ENCODE measurements at regions not wholly inside any gene's neighbourhood (a gene's known extent, or its start where the extent isn't known, plus 50 kb on each side); places are given as distances from the start of the nearest gene placed in this dataset.

DNA sequence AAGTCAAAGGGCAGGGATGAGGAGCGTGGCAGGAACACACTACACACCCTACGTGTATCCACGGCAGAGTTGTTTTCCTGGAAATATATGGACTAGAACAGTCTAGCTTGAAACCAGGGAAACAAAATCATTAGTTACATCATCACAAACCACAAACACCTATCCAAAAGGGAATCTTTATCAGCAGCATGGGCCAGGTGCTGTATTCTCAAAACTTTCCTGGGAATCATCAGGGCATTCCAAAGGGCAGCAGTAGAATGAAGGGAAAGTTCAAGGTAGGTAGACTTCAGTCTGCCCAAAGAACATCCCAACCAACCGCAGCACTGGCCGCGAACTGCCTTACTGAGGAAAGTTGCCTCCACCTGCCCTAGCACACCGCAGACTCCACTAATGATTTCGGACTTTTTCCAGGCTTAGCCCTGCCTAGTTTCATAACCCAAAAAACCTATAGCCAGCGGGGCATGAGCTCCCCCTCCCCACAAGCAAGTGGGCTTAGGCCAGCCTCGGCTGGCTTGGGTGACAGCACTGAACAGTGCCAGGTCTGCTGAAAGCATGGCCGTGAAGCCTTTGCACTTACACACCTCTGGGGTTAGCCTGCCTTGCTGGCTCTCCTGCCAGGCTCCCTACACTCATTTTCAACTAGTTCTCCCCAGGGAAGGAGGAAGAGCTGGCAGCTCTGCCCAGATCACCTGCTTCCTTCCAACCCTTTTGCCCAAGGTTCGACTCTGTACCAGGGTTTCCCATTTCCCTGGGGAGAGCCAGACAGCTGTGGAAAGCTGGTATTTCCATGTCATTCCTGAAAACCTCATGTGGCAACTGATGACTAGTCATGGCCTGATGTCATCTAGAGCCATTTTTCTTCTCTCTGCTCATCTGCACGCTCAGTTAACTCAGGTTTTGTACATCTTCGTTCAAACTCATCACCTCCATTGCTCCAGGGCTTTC, 77.3 kb upstream of the UBAC2 start:
- peak; percentile 56 for DNase-seq (ENCODE audit: low read depth)

DNA sequence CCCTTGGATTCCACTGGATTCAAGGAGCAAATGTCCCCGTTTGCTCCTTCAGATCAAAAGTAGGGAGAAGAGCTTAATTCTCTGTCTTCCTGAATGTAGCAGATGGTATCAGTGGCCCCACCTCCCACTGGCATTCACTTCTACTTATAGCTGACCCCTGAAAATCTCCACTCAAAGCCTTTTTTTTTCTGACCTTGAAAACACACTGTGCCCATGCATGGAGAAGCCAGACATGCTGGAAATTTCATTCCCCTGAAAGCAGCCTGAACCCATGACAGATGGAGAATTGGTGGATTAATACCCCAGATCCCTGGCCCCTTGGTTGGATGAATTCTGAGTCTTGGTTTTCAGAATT, 76.6 kb upstream of the UBAC2 start:
- DNase-seq (ENCODE audit: low read depth): no peak

DNA sequence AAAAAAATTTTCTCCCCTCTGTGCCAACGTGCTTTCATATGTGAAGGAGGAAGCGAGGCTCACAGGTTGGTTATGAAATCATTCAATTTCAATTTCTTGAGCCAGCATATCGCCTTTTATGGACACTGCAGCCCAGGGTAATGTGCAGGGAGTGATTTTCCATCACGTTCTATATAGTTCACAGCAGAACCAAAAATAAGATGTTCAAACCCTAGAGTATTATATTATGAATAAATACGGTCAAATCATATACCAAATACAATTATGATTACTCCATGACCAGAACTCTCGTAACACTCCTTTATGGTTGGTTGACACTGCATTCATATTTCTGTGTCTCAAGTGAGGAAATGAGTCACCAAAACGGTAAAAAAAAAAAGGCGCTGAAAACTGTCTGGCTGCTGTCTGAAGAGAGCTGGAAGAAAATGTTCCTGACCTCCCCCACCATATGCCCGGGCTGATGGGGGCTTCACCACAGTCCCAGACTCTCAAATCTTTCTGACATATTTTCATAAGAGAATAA, 75.8 kb upstream of the UBAC2 start:
- peak; percentile 84 for DNase-seq (ENCODE audit: low read depth)

DNA sequence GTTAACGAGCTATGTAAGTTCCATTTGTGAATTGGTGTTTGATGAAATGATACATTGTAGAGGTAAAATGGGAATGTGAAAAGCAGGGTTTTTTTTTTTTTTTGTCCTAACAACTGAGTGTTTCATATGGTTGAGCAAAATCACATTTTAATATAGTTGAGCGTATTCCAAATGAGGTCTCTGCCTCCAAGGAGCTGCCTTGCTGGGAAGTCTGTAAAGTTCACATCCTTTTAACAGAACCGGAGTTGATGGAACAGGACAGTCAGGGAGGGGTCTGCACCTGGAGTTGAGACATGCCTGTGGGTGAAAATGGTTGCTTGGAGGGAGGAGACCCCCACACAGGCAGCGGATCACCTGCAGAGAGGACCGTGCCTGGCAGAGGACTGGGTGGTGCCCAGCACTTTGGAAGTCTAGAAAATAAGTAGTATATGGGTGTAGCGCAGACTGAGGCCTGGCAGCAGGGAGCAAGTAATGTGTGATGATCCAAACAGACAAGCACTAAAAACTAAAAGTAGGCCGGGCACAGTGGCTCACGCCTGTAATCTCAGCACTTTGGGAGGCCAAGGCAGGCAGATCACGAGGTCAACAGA, 75.2 kb upstream of the UBAC2 start:
- DNase-seq (ENCODE audit: low read depth): no peak

DNA sequence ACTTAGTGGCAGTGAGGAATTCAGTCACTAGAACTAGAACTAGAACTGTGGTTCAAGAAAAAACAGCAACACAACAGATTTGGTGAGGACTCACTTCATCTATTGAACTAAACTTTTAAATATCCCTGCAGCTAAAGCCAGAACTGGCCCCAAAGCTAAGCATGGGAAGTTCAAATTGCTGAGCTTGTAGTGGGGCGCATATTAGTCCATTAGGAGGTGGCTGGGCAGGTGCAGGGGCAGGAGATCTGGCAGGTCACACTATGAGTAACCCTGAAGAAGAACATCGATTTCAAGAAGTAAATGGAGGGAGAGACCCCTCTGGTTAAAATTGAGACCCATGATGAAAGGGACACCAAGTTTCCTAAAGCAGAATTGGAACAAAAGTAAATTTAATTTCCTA, 73.8 kb upstream of the UBAC2 start:
- no peak for DNase-seq (ENCODE audit: low read depth)

DNA sequence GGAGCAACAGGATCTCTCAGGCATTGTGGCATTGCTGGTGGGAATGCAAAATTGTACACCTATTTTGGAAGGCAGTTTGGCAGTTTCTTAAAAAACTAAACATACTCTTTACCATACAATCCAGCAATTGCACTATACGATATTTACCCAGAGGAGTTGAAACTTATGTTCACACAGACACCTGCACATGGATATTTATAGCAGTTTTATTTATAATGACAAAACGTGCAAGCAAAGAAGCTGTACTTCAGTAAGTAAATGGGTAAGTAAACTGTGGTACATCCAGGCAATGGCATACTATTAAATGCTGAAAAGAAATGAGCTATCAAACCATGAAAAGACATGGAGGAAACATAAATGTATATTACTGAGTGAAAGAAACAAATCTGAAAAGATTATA, 71.6 kb upstream of the UBAC2 start:
- DNase-seq (ENCODE audit: low read depth): no peak

DNA sequence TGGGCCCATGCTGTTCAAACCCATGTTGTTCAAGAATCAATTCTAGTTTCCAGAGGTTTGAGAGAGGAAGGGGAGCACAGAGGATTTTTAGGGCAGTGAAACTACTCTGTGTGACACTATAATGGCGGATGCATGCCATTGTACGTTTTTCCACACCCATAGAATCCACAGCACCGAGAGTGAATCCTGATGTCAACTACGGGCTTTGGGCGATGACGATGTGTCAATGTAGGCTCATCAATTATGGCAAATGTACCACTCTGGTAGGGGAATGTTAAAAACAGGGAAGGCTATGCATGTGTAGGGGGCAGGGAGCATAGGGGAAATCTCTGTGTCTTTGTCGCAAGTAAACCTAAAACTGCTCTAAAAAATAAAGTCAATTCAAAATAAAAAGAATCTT, 70.7 kb upstream of the UBAC2 start:
- DNase-seq (ENCODE audit: low read depth): no peak

DNA sequence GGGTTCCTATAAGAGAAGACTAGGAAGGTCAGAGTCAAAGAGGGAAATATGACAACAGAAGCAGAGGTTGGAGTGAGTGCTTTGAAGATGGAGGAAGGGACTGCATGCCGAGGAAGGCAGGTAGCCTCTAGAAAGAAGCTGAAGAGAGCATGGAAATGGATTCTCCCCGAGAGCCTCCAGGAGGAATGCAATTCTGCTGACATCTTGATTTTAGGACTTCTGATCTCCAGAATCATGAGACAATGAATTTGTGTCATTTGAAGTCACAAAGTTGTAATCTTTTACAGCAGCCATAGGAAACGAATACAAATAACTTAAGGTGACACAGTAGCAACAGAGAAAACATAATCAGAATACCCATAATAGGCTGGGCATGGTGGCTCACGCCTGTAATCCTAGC, 69.2 kb upstream of the UBAC2 start:
- DNase-seq (ENCODE audit: low read depth): no peak

DNA sequence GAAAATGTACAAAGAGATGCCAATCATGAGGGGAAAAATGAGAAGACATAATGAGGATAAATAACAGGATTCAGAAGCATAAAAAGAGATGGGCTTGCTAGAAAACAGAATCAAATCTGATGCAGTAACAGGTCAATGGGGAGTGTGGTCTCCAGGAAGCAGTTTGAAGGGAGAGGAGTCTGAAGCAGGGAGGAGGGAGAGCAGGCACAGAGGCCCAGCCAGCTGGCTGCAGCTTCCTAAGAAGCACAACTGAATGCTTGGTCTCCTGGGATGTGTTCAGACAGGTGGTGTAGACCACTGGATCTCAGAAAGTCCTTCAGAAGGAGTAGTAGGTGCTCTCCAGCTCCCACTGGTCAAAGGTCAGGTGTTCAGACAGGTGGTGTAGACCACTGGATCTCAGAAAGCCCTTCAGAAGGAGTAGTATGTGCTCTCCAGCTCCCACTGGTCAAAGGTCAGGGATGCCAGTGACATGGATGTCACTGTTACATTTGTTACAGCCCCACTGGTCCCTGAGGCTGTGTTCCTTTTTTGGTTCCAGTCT, 68.3 kb upstream of the UBAC2 start:
- DNase-seq (ENCODE audit: low read depth): no peak

DNA sequence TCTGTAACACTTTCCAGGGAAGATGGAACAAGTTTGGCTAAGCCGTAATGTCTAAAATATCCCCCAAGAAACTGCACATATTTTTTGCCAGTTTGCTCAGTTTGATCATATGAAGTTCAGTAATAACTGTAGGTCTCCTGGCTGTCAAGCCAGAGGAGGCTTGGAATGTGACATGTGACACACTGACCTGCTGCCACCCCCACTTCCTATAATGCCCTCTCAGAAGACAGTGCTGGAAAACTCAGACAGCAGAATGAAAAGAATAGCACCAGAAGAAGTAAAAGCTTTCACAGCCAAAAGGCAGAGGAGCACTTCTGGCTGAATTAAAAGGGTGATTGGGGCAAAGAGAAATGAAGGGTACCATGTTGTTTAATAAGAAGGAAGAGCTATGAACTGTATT, 67.4 kb upstream of the UBAC2 start:
- DNase-seq (ENCODE audit: low read depth): no peak

DNA sequence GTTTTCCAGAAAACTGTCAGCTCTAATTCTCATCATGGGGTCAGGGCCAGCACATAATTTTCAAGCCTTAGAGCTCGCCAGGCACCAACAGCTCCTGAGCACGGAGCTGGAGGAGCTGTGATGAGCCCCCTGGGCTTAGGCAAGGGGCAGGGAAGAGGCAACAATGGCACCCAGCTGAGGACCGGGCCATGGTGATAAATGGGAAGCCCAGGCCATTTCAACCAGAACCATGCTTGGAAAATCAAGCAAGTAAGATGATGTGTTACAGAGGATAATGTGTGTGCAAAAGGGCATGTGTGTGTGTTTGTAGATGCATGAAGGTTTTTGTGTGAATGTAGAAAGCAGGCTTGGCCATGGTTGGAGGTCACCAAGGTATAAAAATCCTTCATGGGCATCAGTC, 66.8 kb upstream of the UBAC2 start:
- no peak for DNase-seq (ENCODE audit: low read depth)

DNA sequence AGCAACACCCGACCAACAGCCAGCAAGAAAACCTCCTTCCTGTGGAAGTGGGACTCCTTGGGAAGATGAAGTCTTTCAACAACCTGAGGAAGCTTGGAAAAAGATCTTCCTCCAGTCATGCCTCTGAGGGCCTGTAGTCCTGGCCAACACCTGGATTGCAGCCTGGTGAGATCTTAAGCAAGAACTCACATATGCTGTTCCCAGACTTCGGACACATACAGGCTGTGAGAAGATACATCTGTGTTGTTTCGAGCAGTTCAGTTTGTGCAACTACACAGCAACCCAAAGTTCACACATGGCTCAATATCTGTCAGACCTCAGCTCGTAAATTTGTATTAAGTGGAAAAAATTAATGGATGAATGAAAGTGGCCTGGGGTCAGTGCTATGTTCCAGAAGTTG, 65.1 kb upstream of the UBAC2 start:
- DNase-seq (ENCODE audit: low read depth): no peak

DNA sequence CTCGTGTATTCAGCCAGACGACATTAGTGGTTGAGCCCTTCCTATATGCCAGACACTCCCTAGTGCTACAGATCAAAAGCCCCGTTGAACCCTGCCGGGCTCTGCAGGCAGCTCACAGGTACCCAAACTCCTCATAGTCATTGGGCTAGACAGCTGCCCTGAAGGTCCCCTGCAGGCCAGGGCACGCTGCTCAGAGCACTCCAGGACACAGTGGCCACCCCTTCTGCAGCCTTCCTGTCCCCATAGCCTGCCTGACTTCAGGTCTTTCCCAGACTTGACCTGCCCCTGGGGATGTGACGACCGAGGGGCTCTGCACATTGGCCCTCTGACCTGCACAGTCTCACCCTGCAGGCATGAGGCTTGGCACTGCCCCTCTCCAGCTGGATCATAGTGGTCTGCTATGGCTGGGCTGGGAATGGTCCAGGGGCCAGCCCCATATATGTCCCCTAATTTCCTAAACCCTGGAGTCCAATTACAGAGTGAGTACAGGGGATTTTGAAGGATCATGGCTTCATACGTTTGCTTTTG, 64.2 kb upstream of the UBAC2 start:
- no peak for DNase-seq (ENCODE audit: low read depth)

DNA sequence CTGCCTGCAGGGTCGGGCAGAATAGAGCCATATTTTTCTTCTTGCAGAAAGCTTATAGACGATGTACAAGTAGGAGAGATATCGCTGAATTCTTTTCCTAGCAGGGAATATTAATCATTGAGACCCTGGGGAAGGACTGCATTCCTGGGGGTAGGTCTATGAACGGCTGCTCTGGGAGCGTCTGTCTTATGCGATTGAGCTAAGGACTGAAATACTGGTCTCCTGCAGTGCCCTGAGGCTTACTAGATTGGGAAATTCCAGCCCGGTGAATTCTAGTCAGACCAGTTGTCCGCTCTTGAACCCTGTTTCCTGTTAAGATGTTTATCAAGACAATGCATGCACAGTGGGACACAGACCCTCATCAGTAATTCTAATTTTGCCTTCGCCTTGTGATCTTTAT, 59.8 kb upstream of the UBAC2 start:
- no peak for DNase-seq (ENCODE audit: low read depth)

DNA sequence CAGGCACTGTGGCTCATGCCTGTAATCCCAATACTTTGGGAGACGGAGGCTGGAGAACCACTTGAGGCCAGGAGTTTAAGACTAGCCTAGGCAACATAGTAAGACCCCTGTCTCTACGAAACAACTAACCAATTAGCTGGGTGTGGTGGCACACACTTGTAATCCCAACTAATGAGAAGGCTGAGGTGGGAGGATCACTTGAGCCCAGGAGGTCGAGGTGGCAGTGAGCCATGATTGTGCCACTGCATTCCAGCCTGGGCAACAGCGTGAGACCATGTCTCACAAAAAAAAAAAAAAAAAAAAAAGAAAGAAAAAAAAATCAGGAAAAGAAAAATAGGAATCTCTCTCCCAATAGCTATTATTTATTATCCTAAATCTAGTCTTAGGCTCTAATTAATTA, 56.8 kb upstream of the UBAC2 start:
- DNase-seq (ENCODE audit: low read depth): no peak

DNA sequence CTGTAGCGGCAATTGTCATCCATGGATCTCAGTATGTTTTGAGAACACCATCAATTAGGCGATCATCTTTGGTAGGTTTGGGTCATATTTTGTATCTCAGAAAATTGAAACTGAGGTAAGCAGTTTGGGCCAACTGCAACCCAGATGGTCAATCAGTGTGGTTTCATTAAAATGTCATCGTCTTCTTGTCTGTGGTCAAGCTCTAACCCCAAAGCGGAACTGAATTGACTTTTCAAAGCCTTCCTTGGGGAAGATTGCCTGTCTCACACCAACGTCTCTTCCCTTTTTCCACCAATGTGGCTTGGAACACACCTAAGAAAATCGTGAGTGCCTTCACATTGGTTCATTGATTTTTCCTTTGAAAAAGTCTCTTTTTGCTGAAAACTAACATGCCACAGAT, 56.3 kb upstream of the UBAC2 start:
- DNase-seq (ENCODE audit: low read depth): no peak

DNA sequence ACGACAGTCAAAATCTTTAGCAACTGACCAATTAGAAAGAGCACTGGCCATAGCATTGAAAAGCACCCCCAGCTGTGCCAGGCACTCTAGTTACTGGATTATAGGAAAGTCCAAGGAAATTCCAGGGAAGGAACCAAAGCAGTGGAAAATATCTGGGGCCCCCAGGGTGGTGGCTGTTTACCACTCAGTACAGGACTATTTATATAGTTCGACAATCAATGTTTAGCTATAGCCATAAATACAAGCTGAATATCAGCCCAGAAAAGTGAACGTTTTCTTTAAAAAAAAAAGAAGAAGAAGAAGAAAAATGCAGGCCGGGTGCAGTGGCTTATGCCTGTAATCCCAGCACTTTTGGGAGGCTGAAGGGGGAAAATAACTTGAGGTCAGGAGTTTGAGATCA, 55.2 kb upstream of the UBAC2 start:
- DNase-seq (ENCODE audit: low read depth): no peak

DNA sequence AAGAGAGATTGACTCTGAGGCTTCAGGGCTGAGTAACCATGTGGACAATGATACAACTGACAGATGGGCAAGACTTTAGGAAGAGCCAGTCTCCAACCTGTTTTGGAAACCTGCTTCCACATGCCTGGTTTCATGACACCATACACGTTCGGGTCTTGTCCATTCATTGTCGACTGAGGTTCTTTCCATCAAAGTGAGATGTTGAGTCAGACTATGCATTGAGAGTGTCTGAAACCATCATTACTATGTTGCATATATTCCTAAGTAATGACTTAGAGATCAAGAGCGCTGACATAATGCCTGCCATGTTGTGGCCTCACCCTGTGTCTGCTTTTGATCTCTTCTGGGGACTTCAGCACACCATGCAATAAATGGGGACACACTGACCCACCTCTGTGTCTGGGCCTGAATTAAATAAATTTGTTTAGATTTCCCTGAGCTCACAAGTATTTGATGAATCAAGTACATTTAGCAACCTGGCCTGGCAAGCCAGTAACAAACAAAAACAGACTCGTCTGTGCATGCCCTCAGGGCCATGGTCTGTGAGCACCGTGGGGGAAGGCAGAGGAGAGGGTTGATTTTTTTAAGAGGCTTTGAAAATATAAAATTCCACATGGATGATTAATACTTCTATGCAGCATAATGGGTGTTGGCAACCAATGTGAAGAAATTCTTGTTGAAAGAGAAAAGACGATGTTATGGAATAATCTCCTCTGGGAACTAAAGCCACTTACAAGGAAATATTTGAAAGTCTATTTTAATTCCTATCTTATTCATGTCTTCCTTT, 49.9 kb upstream of the UBAC2 start:
- peak; percentile 83 for DNase-seq (ENCODE audit: low read depth)
